Upper lobe of left lung (tissue), 6 donors: ENCODE measurements at regions not wholly inside any gene's neighbourhood (a gene's known extent, or its start where the extent isn't known, plus 50 kb on each side); places are given as distances from the start of the nearest gene placed in this dataset.

Experiments used
- ATAC-seq, 2 donors: fragments of 200-7000 bp; cut with Tn5 transposase; one replicate each; pipeline ENCODE4 v1.9.1; 2022; ENCODE audit warnings: mild to moderate bottlenecking in 2 of 2, moderate library complexity in 2 of 2; ENCODE audit not compliant: low FRiP score in 2 of 2
- DNase-seq, 2 donors: peaks; one replicate each; pipeline ENCODE4 v3.0.0-alpha.2; 2019 to 2020
- H3K27ac ChIP-seq, 4 donors: fragments of 200-600 bp; sonication (generic); one replicate each; pipeline ENCODE4 v1.5.1; 2016 to 2019
- H3K27me3 ChIP-seq, 4 donors: fragments of 200-600 bp; sonication (generic); one replicate each; pipeline ENCODE4 v1.5.1; 2017 to 2019
- H3K36me3 ChIP-seq, 4 donors: fragments of 200-600 bp; sonication (generic); one replicate each; pipeline ENCODE4 v1.5.1; 2016 to 2019
- H3K4me1 ChIP-seq, 4 donors: fragments of 200-600 bp; sonication (generic); one replicate each; pipeline ENCODE4 v1.5.1; 2018 to 2019
- H3K4me3 ChIP-seq, 4 donors: fragments of 200-600 bp; sonication (generic); one replicate each; pipeline ENCODE4 v1.5.1; 2017 to 2019; ENCODE audit warnings: mild to moderate bottlenecking in 2 of 4, moderate library complexity in 1 of 4
- H3K9me3 ChIP-seq, 4 donors: fragments of 200-600 bp; sonication (generic); one replicate each; pipeline ENCODE4 v1.5.1; 2018 to 2019
- CTCF ChIP-seq, 6 experiments: fragments of 450-650 bp in 4 of 6; fragments of 200-600 bp in 2 of 6; sonication (generic) in 2 of 6; IDR thresholded peaks; one replicate each; pipeline ENCODE4 v1.5.1; 2016 to 2019; ENCODE audit warnings: antibody characterized with exemption in 6 of 6
- EP300 ChIP-seq, 4 donors: sonication (generic); formaldehyde crosslinking; IDR thresholded peaks; one replicate each; pipeline ENCODE4 v1.5.1; 2017; ENCODE audit warnings: antibody characterized with exemption in 4 of 4, control low read depth in 2 of 4
- POLR2A ChIP-seq, 4 donors: fragments of 450-650 bp; IDR thresholded peaks; one replicate each; pipeline ENCODE4 v1.5.1; 2016 to 2017; ENCODE audit warnings: antibody characterized with exemption in 4 of 4, mild to moderate bottlenecking in 2 of 4
- POLR2AphosphoS5 ChIP-seq, 2 donors: sonication (generic); formaldehyde crosslinking; IDR thresholded peaks; one replicate each; pipeline ENCODE4 v1.5.1; 2017; ENCODE audit warnings: antibody characterized with exemption in 2 of 2
- WGBS, 2 donors: methylation state at CpG; one replicate each; pipeline ENCODE4 v1.1.5; 2017 to 2018; 5-methylcytosine and 5-hydroxymethylcytosine counted together
- donor health status: DM: no; HTN: no; CAD: no; lungs with moderate emphysema.
- donor health status: DM: no; HTN: yes; CAD: no; lungs with severe emphysema.

- Histone ChIP-seq H3K4me3 (no peak overlapping the region), H3K27me3 (no peaks in the 10 kb centered on the region), H3K27ac (no peak overlapping the region), H3K9me3 (no peaks in the 10 kb centered on the region), H3K4me1 (no peaks in the 10 kb centered on the region), H3K36me3 (no peaks in the 10 kb centered on the region)
- TF ChIP-seq EP300 (IDR thresholded peaks at IDR 0.05) = no peak
- TF ChIP-seq POLR2A (IDR thresholded peaks at IDR 0.05) = no peak
- no peak for TF ChIP-seq POLR2AphosphoS5 (IDR thresholded peaks at IDR 0.05)
- no peak for TF ChIP-seq CTCF (IDR thresholded peaks at IDR 0.05)
- DNase-seq (no peak), ATAC-seq (no peak)
- WGBS, 2 donors = 61 to 70% methylated on average over 5 of the region's 5 CpGs
Observed at GRCh38 chr6:77371748-77372147, 91.5 kb downstream of the HTR1B start.

- peak in 1 of 2 donors; percentile 78 for ATAC-seq
- H3K9me3 ChIP-seq = no peaks in the 10 kb centered on the region
- H3K27me3 ChIP-seq = no peaks in the 10 kb centered on the region
- H3K4me3 ChIP-seq = peak overlapping the region in 3 of 4 donors; percentile 42 to 54 (median 49)
- H3K36me3 ChIP-seq = no peaks in the 10 kb centered on the region
- DNase-seq = peak in 1 of 2 donors; percentile 45
- no peak for TF ChIP-seq CTCF (IDR thresholded peaks at IDR 0.05)
- 37 to 47% methylated on average over 20 of the region's 20 CpGs for WGBS, 2 donors
- H3K4me1 ChIP-seq = no peaks in the 10 kb centered on the region
- peak overlapping the region in 2 of 4 donors; percentile 27 to 49 for H3K27ac ChIP-seq
Observed at GRCh38 chr6:77368660-77369313, 94.5 kb downstream of the HTR1B start.

- no peaks in the 10 kb centered on the region for H3K36me3 ChIP-seq
- 87 to 94% methylated on average over 2 of the region's 2 CpGs for WGBS, 2 donors
Observed at GRCh38 chr6:77366798-77367197, 96.5 kb downstream of the HTR1B start.

GRCh38 chr6:77363702-77364101, 99.6 kb downstream of the HTR1B start:
- TF ChIP-seq EP300 (IDR thresholded peaks at IDR 0.05) = no peak
- TF ChIP-seq POLR2A (IDR thresholded peaks at IDR 0.05) = no peak
- TF ChIP-seq CTCF (IDR thresholded peaks at IDR 0.05) = no peak
- TF ChIP-seq POLR2AphosphoS5 (IDR thresholded peaks at IDR 0.05) = no peak
- 82 to 95% methylated on average over 1 of the region's 1 CpG for WGBS, 2 donors
- no peak overlapping the region for H3K4me3 ChIP-seq
- no peak for ATAC-seq
- H3K4me1 ChIP-seq = no peaks in the 10 kb centered on the region
- H3K27me3 ChIP-seq = no peaks in the 10 kb centered on the region
- peaks cover 0 to 8% (median 0%) of the 10 kb centered on the region in 4 donors for H3K9me3 ChIP-seq
- no peak for DNase-seq
- no peak overlapping the region for H3K27ac ChIP-seq
- H3K36me3 ChIP-seq = no peaks in the 10 kb centered on the region

More at GRCh38 chr6:77366798-77367197, 96.5 kb downstream of the HTR1B start:
- H3K4me1 ChIP-seq = no peaks in the 10 kb centered on the region
- H3K9me3 ChIP-seq = peaks cover 0 to 8% (median 0%) of the 10 kb centered on the region in 4 donors
- DNase-seq (no peak), ATAC-seq (no peak)
- TF ChIP-seq POLR2A (IDR thresholded peaks at IDR 0.05) = no peak
- no peak for TF ChIP-seq EP300 (IDR thresholded peaks at IDR 0.05)
- no peak for TF ChIP-seq CTCF (IDR thresholded peaks at IDR 0.05)
- no peak for TF ChIP-seq POLR2AphosphoS5 (IDR thresholded peaks at IDR 0.05)
- no peak overlapping the region for H3K27ac ChIP-seq
- H3K4me3 ChIP-seq = no peak overlapping the region
- H3K27me3 ChIP-seq = no peaks in the 10 kb centered on the region

GRCh38 chr6:77362055-77362454, 101.2 kb downstream of the HTR1B start:
- ATAC-seq = no peak
- H3K4me3 ChIP-seq = no peak overlapping the region

More at GRCh38 chr6:77362055-77362454, 101.2 kb downstream of the HTR1B start:
- Histone ChIP-seq H3K36me3 (no peaks in the 10 kb centered on the region), H3K4me1 (no peaks in the 10 kb centered on the region), H3K27me3 (no peaks in the 10 kb centered on the region), H3K9me3 (peaks cover 0 to 8% (median 0%) of the 10 kb centered on the region in 4 donors), H3K27ac (no peak overlapping the region)
- TF ChIP-seq POLR2A (IDR thresholded peaks at IDR 0.05) = no peak
- no peak for TF ChIP-seq POLR2AphosphoS5 (IDR thresholded peaks at IDR 0.05)
- TF ChIP-seq CTCF (IDR thresholded peaks at IDR 0.05) = no peak
- no peak for TF ChIP-seq EP300 (IDR thresholded peaks at IDR 0.05)
- 91 to 100% methylated on average over 2 of the region's 2 CpGs for whole genome bisulfite sequencing, 2 donors
- DNase-seq = no peak
